ENCODE measurements at regions not wholly inside any gene's neighbourhood (a gene's known extent, or its start where the extent isn't known, plus 50 kb on each side); places are given as distances from the start of the nearest gene placed in this dataset.
"Not testable (repeated sequence)": the region's sequence is repeated elsewhere in the genome, so short reads cannot be mapped to it uniquely, and the experiment has no call there.

- not testable (repeated sequence) for ATAC-seq; DNase-seq (ENCODE audit: low spot score)
Measured at GRCh38 chr15:81636064-81636463, 262.1 kb upstream of the TMC3 start.

- no peak for ATAC-seq
- DNase-seq (ENCODE audit: low spot score), result no peak
Measured at GRCh38 chr15:81633889-81634288, 259.9 kb upstream of the TMC3 start.

GRCh38 chr15:81625896-81626295 is 251.9 kb upstream of the TMC3 start:
- DNase-seq (ENCODE audit: low spot score) (no peak), ATAC-seq (no peak)

- ATAC-seq (no peak), DNase-seq (ENCODE audit: low spot score) (no peak)
Measured at GRCh38 chr15:81619002-81619401, 245.0 kb upstream of the TMC3 start.

- DNase-seq (ENCODE audit: low spot score) (no peak), ATAC-seq (no peak)
Measured at GRCh38 chr15:81612631-81613030, 238.6 kb upstream of the TMC3 start.

- no peak for DNase-seq (ENCODE audit: low spot score)
- ATAC-seq, result no peak
Measured at GRCh38 chr15:81611679-81612078, 237.7 kb upstream of the TMC3 start.

- DNase-seq (ENCODE audit: low spot score) (no peak), ATAC-seq (no peak)
Measured at GRCh38 chr15:81608309-81608829, 234.4 kb upstream of the TMC3 start.

GRCh38 chr15:81604713-81605112 is 230.7 kb upstream of the TMC3 start:
- no peak for ATAC-seq
- DNase-seq (ENCODE audit: low spot score), result no peak

- DNase-seq (ENCODE audit: low spot score) (no peak), ATAC-seq (no peak)
Measured at GRCh38 chr15:81596159-81596865, 222.3 kb upstream of the TMC3 start.

- ATAC-seq, result no peak
- DNase-seq (ENCODE audit: low spot score), result no peak
Measured at GRCh38 chr15:81595752-81596151, 221.7 kb upstream of the TMC3 start.

- ATAC-seq, result no peak
Measured at GRCh38 chr15:81589671-81590070, 215.7 kb upstream of the TMC3 start.

GRCh38 chr15:81575436-81576123 is 201.6 kb upstream of the TMC3 start:
- peak; percentile 82 for ATAC-seq

More at GRCh38 chr15:81589671-81590070, 215.7 kb upstream of the TMC3 start:
- no peak for DNase-seq (ENCODE audit: low spot score)

GRCh38 chr15:81573098-81573746 is 199.2 kb upstream of the TMC3 start:
- no peak for ATAC-seq
- DNase-seq (ENCODE audit: low spot score), result no peak

More at GRCh38 chr15:81575436-81576123, 201.6 kb upstream of the TMC3 start:
- DNase-seq (ENCODE audit: low spot score), result peak; percentile 79

GRCh38 chr15:81572190-81572589 is 198.2 kb upstream of the TMC3 start:
- no peak for ATAC-seq
- DNase-seq (ENCODE audit: low spot score), result no peak

- no peak for ATAC-seq
- no peak for DNase-seq (ENCODE audit: low spot score)
Measured at GRCh38 chr15:81569286-81570080, 195.5 kb upstream of the TMC3 start.

- ATAC-seq (no peak), DNase-seq (ENCODE audit: low spot score) (no peak)
Measured at GRCh38 chr15:81567924-81568323, 193.9 kb upstream of the TMC3 start.

GRCh38 chr15:81562986-81563385 is 189.0 kb upstream of the TMC3 start:
- ATAC-seq, result no peak
- DNase-seq (ENCODE audit: low spot score), result no peak

- DNase-seq (ENCODE audit: low spot score), result no peak
- ATAC-seq, result no peak
Measured at GRCh38 chr15:81560405-81560804, 186.4 kb upstream of the TMC3 start.

- ATAC-seq (no peak), DNase-seq (ENCODE audit: low spot score) (no peak)
Measured at GRCh38 chr15:81558056-81558455, 184.0 kb upstream of the TMC3 start.

- no peak for DNase-seq (ENCODE audit: low spot score)
- no peak for ATAC-seq
Measured at GRCh38 chr15:81555346-81555745, 181.3 kb upstream of the TMC3 start.

Data from left lobe of liver (tissue), 2 donors.